GM20000 (cell line): ENCODE measurements at regions not wholly inside any gene's neighbourhood (a gene's known extent, or its start where the extent isn't known, plus 50 kb on each side); places are given as distances from the start of the nearest gene placed in this dataset.

ENCODE experiments used
- DNase-seq: peaks from one replicate; pipeline ENCODE4 v3.0.0; 2012; ENCODE audit warnings: low spot score
- TF ChIP-seq, protein P1 (sequence below): IDR thresholded peaks from 2 replicates; pipeline ENCODE4 v1.5.1; 2012; ENCODE audit warnings: mild to moderate bottlenecking, control low read depth; ENCODE audit errors: extremely low read depth, missing control alignments

DNA sequence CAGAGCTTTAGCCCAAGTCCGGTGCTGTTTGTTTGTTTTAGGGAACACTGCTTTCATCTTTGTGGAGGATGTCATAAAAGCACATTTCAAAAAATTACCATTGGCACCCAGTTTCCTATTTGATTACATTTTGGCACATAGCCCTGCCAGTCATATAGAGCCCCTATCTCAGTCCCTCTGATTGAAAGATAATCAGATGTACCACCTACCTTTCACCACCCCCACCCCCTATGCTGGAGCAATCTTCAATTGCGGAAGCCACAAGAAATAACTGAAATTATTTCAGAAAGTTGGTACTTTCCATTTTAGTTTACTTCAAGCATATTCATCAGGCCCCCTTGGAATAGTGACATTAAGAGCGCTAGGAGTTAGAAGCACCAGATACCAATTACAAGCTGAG lies 136.7 kb upstream of the RPL34 start:
- DNase-seq = no peak

DNA sequence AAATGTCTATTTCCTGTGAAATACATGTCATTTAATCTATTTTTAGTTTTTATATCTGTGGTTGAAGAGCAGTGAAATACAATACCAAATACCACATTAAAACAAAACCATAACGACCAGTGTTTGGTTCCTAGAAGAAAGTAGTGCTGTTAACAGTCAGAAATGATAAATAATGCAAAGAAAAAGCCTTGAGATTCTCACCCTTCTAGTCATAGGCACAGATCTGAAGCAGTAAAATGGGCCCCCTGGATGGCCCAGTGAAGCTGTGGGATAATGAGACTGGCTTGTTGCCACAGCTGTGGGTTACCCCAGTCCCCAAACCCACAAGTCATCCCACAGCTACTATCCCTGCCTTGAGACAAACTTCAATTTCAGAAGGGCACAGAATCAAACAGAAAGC lies 137.3 kb upstream of the RPL34 start:
- TF ChIP-seq, protein P1, sequence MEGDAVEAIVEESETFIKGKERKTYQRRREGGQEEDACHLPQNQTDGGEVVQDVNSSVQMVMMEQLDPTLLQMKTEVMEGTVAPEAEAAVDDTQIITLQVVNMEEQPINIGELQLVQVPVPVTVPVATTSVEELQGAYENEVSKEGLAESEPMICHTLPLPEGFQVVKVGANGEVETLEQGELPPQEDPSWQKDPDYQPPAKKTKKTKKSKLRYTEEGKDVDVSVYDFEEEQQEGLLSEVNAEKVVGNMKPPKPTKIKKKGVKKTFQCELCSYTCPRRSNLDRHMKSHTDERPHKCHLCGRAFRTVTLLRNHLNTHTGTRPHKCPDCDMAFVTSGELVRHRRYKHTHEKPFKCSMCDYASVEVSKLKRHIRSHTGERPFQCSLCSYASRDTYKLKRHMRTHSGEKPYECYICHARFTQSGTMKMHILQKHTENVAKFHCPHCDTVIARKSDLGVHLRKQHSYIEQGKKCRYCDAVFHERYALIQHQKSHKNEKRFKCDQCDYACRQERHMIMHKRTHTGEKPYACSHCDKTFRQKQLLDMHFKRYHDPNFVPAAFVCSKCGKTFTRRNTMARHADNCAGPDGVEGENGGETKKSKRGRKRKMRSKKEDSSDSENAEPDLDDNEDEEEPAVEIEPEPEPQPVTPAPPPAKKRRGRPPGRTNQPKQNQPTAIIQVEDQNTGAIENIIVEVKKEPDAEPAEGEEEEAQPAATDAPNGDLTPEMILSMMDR = no peak
- no peak for DNase-seq

More for the DNA sequence above, 136.7 kb upstream of the RPL34 start:
- TF ChIP-seq, protein P1 = no peak

DNA sequence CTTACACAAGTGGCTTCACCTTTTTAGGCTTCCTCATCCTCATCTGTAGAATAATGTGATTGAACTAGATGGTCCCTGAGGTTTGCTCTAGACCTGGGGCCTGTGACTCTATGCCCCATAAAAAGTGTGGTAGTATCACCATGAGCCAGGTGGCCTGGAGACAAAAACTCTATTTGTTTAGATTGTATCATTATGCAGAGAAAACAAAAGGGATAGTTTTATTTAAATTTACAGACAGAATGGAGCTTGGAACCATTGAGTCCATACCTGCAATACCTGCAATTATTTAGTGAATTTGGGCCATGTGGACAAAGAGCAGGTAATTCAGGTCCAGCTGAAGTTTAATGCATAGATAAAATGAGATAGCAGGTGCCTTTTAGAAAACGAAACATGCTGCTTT lies 139.5 kb upstream of the RPL34 start:
- no peak for DNase-seq
- TF ChIP-seq, protein P1 = no peak

DNA sequence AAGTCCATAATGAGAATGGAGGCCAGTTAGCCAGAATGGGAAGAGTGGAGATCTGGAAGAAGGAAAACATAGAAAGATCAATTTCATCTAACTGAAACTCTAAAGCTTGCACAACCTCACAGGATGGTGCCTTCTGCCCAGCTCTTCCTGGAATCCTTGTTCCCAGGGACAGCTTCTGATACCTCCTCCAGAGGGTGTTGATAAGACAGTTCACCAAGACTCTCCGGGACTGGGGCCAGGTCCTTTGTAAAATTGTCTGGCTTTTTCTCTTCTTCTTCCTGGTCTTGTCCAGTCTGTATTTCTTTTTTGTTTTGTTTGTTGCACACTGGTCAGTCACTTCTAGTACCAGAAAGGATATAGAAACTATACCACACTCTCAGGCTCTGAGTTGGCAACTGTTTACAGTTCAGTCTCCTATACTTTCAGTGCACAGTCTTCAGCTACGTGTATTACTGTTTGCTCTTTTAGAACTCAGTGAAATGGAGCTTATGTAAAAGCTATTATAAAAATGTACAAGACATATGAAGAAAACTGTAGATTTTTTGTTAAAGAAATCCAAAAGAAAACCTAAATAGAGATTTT lies 142.8 kb upstream of the RPL34 start:
- no peak for DNase-seq
- TF ChIP-seq, protein P1 = no peak

- DNase-seq = no peak
- TF ChIP-seq, protein P1 = no peak
These were observed 147.1 kb upstream of the RPL34 start for GRCh38 chr4:108473163-108473720.

GRCh38 chr4:108466936-108467902 lies 153.2 kb upstream of the RPL34 start:
- DNase-seq = peak; percentile 16
- TF ChIP-seq, protein P1 = no peak
